Tibial nerve (tissue), 4 donors: ENCODE measurements at regions not wholly inside any gene's neighbourhood (a gene's known extent, or its start where the extent isn't known, plus 50 kb on each side); places are given as distances from the start of the nearest gene placed in this dataset.

Source experiments
- EP300 ChIP-seq, 2 donors: sonication (generic); formaldehyde crosslinking; IDR thresholded peaks; one replicate each; pipeline ENCODE4 v1.6.1; 2017; ENCODE audit warnings: antibody characterized with exemption in 2 of 2, mild to moderate bottlenecking in 1 of 2
- POLR2A ChIP-seq, 2 donors: fragments of 450-650 bp; IDR thresholded peaks; one replicate each; pipeline ENCODE4 v1.6.1; 2017; ENCODE audit warnings: antibody characterized with exemption in 2 of 2, mild to moderate bottlenecking in 2 of 2, moderate library complexity in 2 of 2
- TF ChIP-seq, protein P1 (sequence below), 5 experiments: fragments of 200-600 bp in 3 of 5; fragments of 450-650 bp in 2 of 5; sonication (generic) in 3 of 5; IDR thresholded peaks; one replicate each; pipeline ENCODE4 v1.5.1; 2016 to 2019; ENCODE audit warnings: antibody characterized with exemption in 5 of 5, mild to moderate bottlenecking in 3 of 5, moderate library complexity in 2 of 5

DNA sequence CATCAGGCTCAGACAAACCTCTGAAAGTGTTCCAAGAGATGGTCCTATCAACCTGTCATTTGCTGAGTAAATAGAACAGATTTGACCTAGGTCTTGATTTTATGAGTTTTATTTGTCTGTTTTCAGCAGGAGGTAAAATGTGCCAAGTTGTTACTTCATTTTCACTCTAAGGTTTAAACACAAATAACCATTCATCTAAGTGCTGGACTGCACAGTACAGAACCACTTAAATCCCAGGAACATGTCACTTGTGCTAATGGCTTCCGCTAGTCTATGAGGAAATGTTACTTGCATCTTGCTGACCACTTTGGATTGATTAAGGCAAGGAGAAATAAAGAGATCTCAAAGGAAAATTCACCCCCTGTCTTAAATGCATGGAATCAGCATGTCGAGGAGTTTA, 660.7 kb downstream of the SMARCA1 start:
- TF ChIP-seq, protein P1, sequence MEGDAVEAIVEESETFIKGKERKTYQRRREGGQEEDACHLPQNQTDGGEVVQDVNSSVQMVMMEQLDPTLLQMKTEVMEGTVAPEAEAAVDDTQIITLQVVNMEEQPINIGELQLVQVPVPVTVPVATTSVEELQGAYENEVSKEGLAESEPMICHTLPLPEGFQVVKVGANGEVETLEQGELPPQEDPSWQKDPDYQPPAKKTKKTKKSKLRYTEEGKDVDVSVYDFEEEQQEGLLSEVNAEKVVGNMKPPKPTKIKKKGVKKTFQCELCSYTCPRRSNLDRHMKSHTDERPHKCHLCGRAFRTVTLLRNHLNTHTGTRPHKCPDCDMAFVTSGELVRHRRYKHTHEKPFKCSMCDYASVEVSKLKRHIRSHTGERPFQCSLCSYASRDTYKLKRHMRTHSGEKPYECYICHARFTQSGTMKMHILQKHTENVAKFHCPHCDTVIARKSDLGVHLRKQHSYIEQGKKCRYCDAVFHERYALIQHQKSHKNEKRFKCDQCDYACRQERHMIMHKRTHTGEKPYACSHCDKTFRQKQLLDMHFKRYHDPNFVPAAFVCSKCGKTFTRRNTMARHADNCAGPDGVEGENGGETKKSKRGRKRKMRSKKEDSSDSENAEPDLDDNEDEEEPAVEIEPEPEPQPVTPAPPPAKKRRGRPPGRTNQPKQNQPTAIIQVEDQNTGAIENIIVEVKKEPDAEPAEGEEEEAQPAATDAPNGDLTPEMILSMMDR (IDR thresholded peaks at IDR 0.05) = no peak
- no peak for TF ChIP-seq POLR2A (IDR thresholded peaks at IDR 0.05)
- no peak for TF ChIP-seq EP300 (IDR thresholded peaks at IDR 0.05)
